GM18520 (cell line): ENCODE measurements at regions not wholly inside any gene's neighbourhood (a gene's known extent, or its start where the extent isn't known, plus 50 kb on each side); places are given as distances from the start of the nearest gene placed in this dataset.
"Not testable (repeated sequence)": the region's sequence is repeated elsewhere in the genome, so short reads cannot be mapped to it uniquely, and the experiment has no call there.

Experiments
- ATAC-seq: cut with Tn5 transposase; IDR thresholded peaks from one replicate; pipeline ENCODE4 v1.9.1; 2021; ENCODE audit not compliant: unreplicated experiment

GRCh38 chr16:51237861-51238378, 86.8 kb upstream of the SALL1 start:
- no peak for ATAC-seq

GRCh38 chr16:51237207-51237606, 86.1 kb upstream of the SALL1 start:
- ATAC-seq, result no peak

- no peak for ATAC-seq
These were observed 85.5 kb upstream of the SALL1 start for GRCh38 chr16:51236583-51236982.

- ATAC-seq, result no peak
These were observed 80.6 kb upstream of the SALL1 start for GRCh38 chr16:51231702-51232101.

GRCh38 chr16:51230035-51230434, 79.0 kb upstream of the SALL1 start:
- ATAC-seq, result not testable (repeated sequence)

GRCh38 chr16:51228097-51228659, 77.1 kb upstream of the SALL1 start:
- ATAC-seq, result no peak

GRCh38 chr16:51225878-51226277, 74.8 kb upstream of the SALL1 start:
- ATAC-seq, result no peak

GRCh38 chr16:51224317-51224716, 73.2 kb upstream of the SALL1 start:
- ATAC-seq, result no peak

- ATAC-seq, result no peak
These were observed 70.9 kb upstream of the SALL1 start for GRCh38 chr16:51222016-51222415.

- no peak for ATAC-seq
These were observed 60.1 kb upstream of the SALL1 start for GRCh38 chr16:51211148-51211547.

- no peak for ATAC-seq
These were observed 59.0 kb upstream of the SALL1 start for GRCh38 chr16:51210087-51210486.

GRCh38 chr16:51201604-51202003, 50.5 kb upstream of the SALL1 start:
- no peak for ATAC-seq
